ENCODE measurements at regions not wholly inside any gene's neighbourhood (a gene's known extent, or its start where the extent isn't known, plus 50 kb on each side); places are given as distances from the start of the nearest gene placed in this dataset.

GRCh38 chr1:190847166-190847565, 369.5 kb upstream of the BRINP3 start:
- Histone ChIP-seq H3K9me3 (ENCODE audit: insufficient read depth, low read depth, low read length) (no peaks in the 10 kb centered on the region), H3K4me3 (ENCODE audit: insufficient read depth, low read depth, low read length) (no peak overlapping the region), H3K4me1 (ENCODE audit: insufficient read depth, low read length) (no peaks in the 10 kb centered on the region), H3K4me2 (ENCODE audit: low read length) (no peak overlapping the region), H3K27me3 (ENCODE audit: insufficient read depth, low read length) (no peaks in the 10 kb centered on the region), H4K20me1 (ENCODE audit: insufficient read depth, low read length) (no peaks in the 10 kb centered on the region), H3K79me2 (ENCODE audit: insufficient read depth, low read length) (no peaks in the 10 kb centered on the region), H3K27ac (ENCODE audit: low read depth, low read length) (no peak overlapping the region), H3K36me3 (ENCODE audit: insufficient read depth, low read length) (no peaks in the 10 kb centered on the region), H3K9ac (ENCODE audit: low read length) (no peak overlapping the region), H2AFZ (ENCODE audit: low read depth, low read length) (no peak overlapping the region)
- Mint-ChIP-seq H3K36me3 (ENCODE audit: low read depth, unreplicated experiment) (no peaks in the 10 kb centered on the region), H3K27ac (ENCODE audit: unreplicated experiment) (no peak overlapping the region), H3K27me3 (ENCODE audit: low read depth, unreplicated experiment) (no peaks in the 10 kb centered on the region), H3K4me1 (ENCODE audit: low read depth, unreplicated experiment) (no peaks in the 10 kb centered on the region), H3K9me3 (ENCODE audit: unreplicated experiment) (no peaks in the 10 kb centered on the region), H3K4me3 (ENCODE audit: unreplicated experiment) (no peak overlapping the region)
- no peak for FAIRE-seq
- TF ChIP-seq, protein P1, sequence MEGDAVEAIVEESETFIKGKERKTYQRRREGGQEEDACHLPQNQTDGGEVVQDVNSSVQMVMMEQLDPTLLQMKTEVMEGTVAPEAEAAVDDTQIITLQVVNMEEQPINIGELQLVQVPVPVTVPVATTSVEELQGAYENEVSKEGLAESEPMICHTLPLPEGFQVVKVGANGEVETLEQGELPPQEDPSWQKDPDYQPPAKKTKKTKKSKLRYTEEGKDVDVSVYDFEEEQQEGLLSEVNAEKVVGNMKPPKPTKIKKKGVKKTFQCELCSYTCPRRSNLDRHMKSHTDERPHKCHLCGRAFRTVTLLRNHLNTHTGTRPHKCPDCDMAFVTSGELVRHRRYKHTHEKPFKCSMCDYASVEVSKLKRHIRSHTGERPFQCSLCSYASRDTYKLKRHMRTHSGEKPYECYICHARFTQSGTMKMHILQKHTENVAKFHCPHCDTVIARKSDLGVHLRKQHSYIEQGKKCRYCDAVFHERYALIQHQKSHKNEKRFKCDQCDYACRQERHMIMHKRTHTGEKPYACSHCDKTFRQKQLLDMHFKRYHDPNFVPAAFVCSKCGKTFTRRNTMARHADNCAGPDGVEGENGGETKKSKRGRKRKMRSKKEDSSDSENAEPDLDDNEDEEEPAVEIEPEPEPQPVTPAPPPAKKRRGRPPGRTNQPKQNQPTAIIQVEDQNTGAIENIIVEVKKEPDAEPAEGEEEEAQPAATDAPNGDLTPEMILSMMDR (IDR thresholded peaks at IDR 0.05; ENCODE audit: insufficient read depth, low read depth, low read length) = no peak
- no peak for TF ChIP-seq EZH2 (IDR thresholded peaks at IDR 0.05; ENCODE audit: insufficient read depth, low read length)
- DNase-seq (ENCODE audit: low read depth) = no peak

DNA sequence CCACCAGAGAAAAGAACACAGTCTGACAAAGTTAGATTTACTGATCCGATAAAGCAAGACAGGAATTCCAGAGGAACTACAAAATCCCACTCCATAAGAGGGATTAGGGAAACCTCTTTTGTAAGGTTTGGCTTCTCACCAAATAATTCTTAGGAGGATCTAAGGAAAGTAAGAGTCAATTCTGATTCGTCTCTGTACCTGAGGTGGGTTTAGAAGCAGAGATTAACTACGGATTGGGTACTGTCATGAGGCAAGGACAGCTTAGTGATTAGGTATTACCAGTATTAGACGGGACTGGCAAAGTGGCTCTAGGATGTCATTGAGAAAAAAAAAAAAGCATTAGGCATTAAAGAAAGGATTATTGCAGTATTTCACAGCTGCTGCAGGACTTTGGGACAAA, 371.7 kb upstream of the BRINP3 start:
- Mint-ChIP-seq H3K27ac (ENCODE audit: unreplicated experiment) (no peak overlapping the region), H3K4me1 (ENCODE audit: low read depth, unreplicated experiment) (peaks cover 3% of the 10 kb centered on the region), H3K27me3 (ENCODE audit: low read depth, unreplicated experiment) (no peaks in the 10 kb centered on the region), H3K4me3 (ENCODE audit: unreplicated experiment) (no peak overlapping the region), H3K36me3 (ENCODE audit: low read depth, unreplicated experiment) (no peaks in the 10 kb centered on the region), H3K9me3 (ENCODE audit: unreplicated experiment) (no peaks in the 10 kb centered on the region)
- H3K27ac ChIP-seq (ENCODE audit: low read depth, low read length) = no peak overlapping the region
- H3K27me3 ChIP-seq (ENCODE audit: insufficient read depth, low read length) = no peaks in the 10 kb centered on the region
- H4K20me1 ChIP-seq (ENCODE audit: insufficient read depth, low read length) = no peaks in the 10 kb centered on the region
- H3K9ac ChIP-seq (ENCODE audit: low read length) = no peak overlapping the region
- H2AFZ ChIP-seq (ENCODE audit: low read depth, low read length) = no peak overlapping the region
- no peak overlapping the region for H3K4me3 ChIP-seq (ENCODE audit: insufficient read depth, low read depth, low read length)
- H3K4me2 ChIP-seq (ENCODE audit: low read length) = no peak overlapping the region
- TF ChIP-seq, protein P1 (IDR thresholded peaks at IDR 0.05; ENCODE audit: insufficient read depth, low read depth, low read length) = no peak
- no peak for TF ChIP-seq EZH2 (IDR thresholded peaks at IDR 0.05; ENCODE audit: insufficient read depth, low read length)
- DNase-seq (ENCODE audit: low read depth) (no peak), FAIRE-seq (no peak)
- H3K36me3 ChIP-seq (ENCODE audit: insufficient read depth, low read length) = no peaks in the 10 kb centered on the region
- H3K79me2 ChIP-seq (ENCODE audit: insufficient read depth, low read length) = no peaks in the 10 kb centered on the region
- H3K9me3 ChIP-seq (ENCODE audit: insufficient read depth, low read depth, low read length) = no peaks in the 10 kb centered on the region
- no peaks in the 10 kb centered on the region for H3K4me1 ChIP-seq (ENCODE audit: insufficient read depth, low read length)

- Histone ChIP-seq H3K9ac (ENCODE audit: low read length) (no peak overlapping the region), H3K27me3 (ENCODE audit: insufficient read depth, low read length) (no peaks in the 10 kb centered on the region), H3K79me2 (ENCODE audit: insufficient read depth, low read length) (no peaks in the 10 kb centered on the region), H3K9me3 (ENCODE audit: insufficient read depth, low read depth, low read length) (no peaks in the 10 kb centered on the region), H4K20me1 (ENCODE audit: insufficient read depth, low read length) (no peaks in the 10 kb centered on the region), H2AFZ (ENCODE audit: low read depth, low read length) (no peak overlapping the region), H3K36me3 (ENCODE audit: insufficient read depth, low read length) (no peaks in the 10 kb centered on the region), H3K27ac (ENCODE audit: low read depth, low read length) (no peak overlapping the region), H3K4me3 (ENCODE audit: insufficient read depth, low read depth, low read length) (no peak overlapping the region), H3K4me2 (ENCODE audit: low read length) (no peak overlapping the region), H3K4me1 (ENCODE audit: insufficient read depth, low read length) (no peaks in the 10 kb centered on the region)
- Mint-ChIP-seq H3K4me1 (ENCODE audit: low read depth, unreplicated experiment) (peaks cover 3% of the 10 kb centered on the region), H3K9me3 (ENCODE audit: unreplicated experiment) (no peaks in the 10 kb centered on the region), H3K27me3 (ENCODE audit: low read depth, unreplicated experiment) (no peaks in the 10 kb centered on the region), H3K27ac (ENCODE audit: unreplicated experiment) (no peak overlapping the region), H3K4me3 (ENCODE audit: unreplicated experiment) (no peak overlapping the region), H3K36me3 (ENCODE audit: low read depth, unreplicated experiment) (no peaks in the 10 kb centered on the region)
- FAIRE-seq (no peak), DNase-seq (ENCODE audit: low read depth) (no peak)
- TF ChIP-seq, protein P1 (IDR thresholded peaks at IDR 0.05; ENCODE audit: insufficient read depth, low read depth, low read length) = no peak
- TF ChIP-seq EZH2 (IDR thresholded peaks at IDR 0.05; ENCODE audit: insufficient read depth, low read length) = no peak
Measured at GRCh38 chr1:190852611-190853010, 374.9 kb upstream of the BRINP3 start.
